Activated naive CD4-positive, alpha-beta T cell treated with anti-CD3 and anti-CD28 coated beads, Interleukin-2, amount 10 ng/mL, durations not matched to agents 7 days and 5 days (primary cell): ENCODE measurements at regions not wholly inside any gene's neighbourhood (a gene's known extent, or its start where the extent isn't known, plus 50 kb on each side); places are given as distances from the start of the nearest gene placed in this dataset.
"Not testable (repeated sequence)": the region's sequence is repeated elsewhere in the genome, so short reads cannot be mapped to it uniquely, and the experiment has no call there.

Experiments
- CTCF ChIA-PET: fragments of 350-600 bp; sonication (Branson Sonifier 250); formaldehyde crosslinking; loops from one replicate; lab custom pipeline; 2021; ENCODE audit warnings: antibody characterized with exemption; lab: Charles Lee
- DNase-seq: peaks from one replicate; pipeline ENCODE4 v3.0.0-alpha.2; 2020
- H3K27ac Mint-ChIP-seq: one replicate; pipeline ENCODE4 v1.8.0; 2021; ENCODE audit warnings: mild to moderate bottlenecking, moderate library complexity, mixed read lengths
- H3K27me3 Mint-ChIP-seq: one replicate; pipeline ENCODE4 v1.8.0; 2021; ENCODE audit warnings: mild to moderate bottlenecking, mixed read lengths
- H3K36me3 Mint-ChIP-seq: one replicate; pipeline ENCODE4 v1.8.0; 2021; ENCODE audit warnings: mixed read lengths
- H3K4me1 Mint-ChIP-seq: one replicate; pipeline ENCODE4 v1.8.0; 2021; ENCODE audit warnings: mixed read lengths
- H3K4me3 Mint-ChIP-seq: one replicate; pipeline ENCODE4 v1.8.0; 2021; ENCODE audit warnings: mild to moderate bottlenecking, moderate library complexity, mixed read lengths
- H3K9me3 Mint-ChIP-seq: one replicate; pipeline ENCODE4 v1.8.0; 2021; ENCODE audit warnings: mixed read lengths

- Mint-ChIP-seq H3K27me3 (peaks cover 24% of the 10 kb centered on the region), H3K27ac (no peak overlapping the region)
Measured at GRCh38 chr16:86351041-86351784, 159.1 kb upstream of the FOXF1 start.

DNA sequence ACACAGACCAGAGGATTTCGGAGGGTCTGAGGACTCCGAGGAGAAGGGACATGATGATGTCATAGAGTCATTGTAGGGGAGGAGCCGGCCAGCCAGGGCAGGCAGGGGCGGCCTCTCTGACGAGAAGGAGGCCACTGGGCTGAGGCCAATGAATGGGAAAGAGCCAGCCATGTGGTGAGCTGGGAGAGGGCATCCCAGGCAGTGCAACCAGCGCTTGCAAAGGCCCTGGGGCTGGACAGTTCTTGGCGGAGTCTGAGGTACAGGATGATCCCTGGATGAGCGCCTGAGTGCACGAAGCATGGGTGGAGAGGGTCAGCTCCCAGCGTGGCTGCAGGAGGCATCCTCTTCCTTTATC, 158.6 kb upstream of the FOXF1 start:
- DNase-seq, H3K4me1 Mint-ChIP-seq, H3K4me3 Mint-ChIP-seq, CTCF ChIA-PET, H3K27ac Mint-ChIP-seq, H3K36me3 Mint-ChIP-seq, H3K9me3 Mint-ChIP-seq: not testable (repeated sequence)
- peaks cover 24% of the 10 kb centered on the region for H3K27me3 Mint-ChIP-seq

More at GRCh38 chr16:86351041-86351784, 159.1 kb upstream of the FOXF1 start:
- H3K9me3 Mint-ChIP-seq: peaks cover 7% of the 10 kb centered on the region
- CTCF ChIA-PET: no interaction called here
- H3K4me3 Mint-ChIP-seq: no peak overlapping the region
- H3K36me3 Mint-ChIP-seq: no peaks in the 10 kb centered on the region
- H3K4me1 Mint-ChIP-seq: no peaks in the 10 kb centered on the region
- DNase-seq: no peak

DNA sequence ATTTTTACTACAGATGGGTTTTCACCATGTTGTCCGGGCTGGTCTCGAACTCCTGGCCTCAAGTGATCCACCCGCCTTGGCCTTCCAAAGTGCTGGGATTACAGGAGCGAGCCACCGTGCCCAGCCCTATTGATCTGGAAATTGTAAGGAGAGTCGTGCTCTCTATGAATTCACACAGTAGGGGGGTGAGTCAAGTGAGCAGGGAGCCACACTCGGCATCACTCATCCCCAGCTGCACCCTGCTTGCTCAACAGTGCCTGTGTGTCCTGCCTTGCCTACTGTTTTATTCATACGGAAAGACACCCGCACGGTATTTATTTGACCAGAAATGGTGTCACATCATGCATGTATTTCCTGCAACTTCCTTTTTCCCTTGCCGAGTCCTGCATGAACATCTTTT, 157.2 kb upstream of the FOXF1 start:
- peaks cover 24% of the 10 kb centered on the region for H3K27me3 Mint-ChIP-seq
- H3K4me1 Mint-ChIP-seq: no peaks in the 10 kb centered on the region
- no peak overlapping the region for H3K27ac Mint-ChIP-seq
- CTCF ChIA-PET: no interaction called here
- DNase-seq: no peak
- peaks cover 8% of the 10 kb centered on the region for H3K9me3 Mint-ChIP-seq
- no peaks in the 10 kb centered on the region for H3K36me3 Mint-ChIP-seq
- H3K4me3 Mint-ChIP-seq: no peak overlapping the region

DNA sequence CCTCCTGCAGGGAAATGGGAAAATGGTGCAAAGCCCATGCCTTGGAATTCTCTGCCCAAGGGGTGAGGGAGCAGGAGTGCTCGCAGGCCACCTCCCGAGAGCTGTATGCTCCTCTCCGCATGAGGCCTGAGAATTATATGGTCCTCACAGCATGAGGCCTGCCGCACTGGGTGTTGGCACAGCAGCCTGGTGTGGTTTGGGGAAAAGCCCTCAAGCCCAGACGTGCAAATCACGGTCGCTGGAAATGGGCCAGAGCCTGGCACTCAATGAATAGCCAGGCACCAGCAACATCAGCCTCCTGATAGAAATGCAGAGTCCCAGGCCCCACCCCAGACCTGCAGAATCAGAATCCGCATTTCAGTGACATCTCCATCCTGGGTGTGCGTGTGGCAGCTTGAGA, 156.4 kb upstream of the FOXF1 start:
- Mint-ChIP-seq H3K36me3 (no peaks in the 10 kb centered on the region), H3K27ac (no peak overlapping the region), H3K9me3 (peaks cover 8% of the 10 kb centered on the region), H3K4me3 (no peak overlapping the region), H3K4me1 (no peaks in the 10 kb centered on the region), H3K27me3 (peaks cover 24% of the 10 kb centered on the region)
- no peak for DNase-seq
- CTCF ChIA-PET: no interaction called here

- Mint-ChIP-seq H3K27me3 (peaks cover 17% of the 10 kb centered on the region), H3K27ac (no peak overlapping the region), H3K4me3 (no peak overlapping the region), H3K36me3 (no peaks in the 10 kb centered on the region), H3K9me3 (peaks cover 8% of the 10 kb centered on the region), H3K4me1 (no peaks in the 10 kb centered on the region)
- CTCF ChIA-PET: no interaction called here
- DNase-seq: no peak
Measured at GRCh38 chr16:86354641-86355513, 155.4 kb upstream of the FOXF1 start.

DNA sequence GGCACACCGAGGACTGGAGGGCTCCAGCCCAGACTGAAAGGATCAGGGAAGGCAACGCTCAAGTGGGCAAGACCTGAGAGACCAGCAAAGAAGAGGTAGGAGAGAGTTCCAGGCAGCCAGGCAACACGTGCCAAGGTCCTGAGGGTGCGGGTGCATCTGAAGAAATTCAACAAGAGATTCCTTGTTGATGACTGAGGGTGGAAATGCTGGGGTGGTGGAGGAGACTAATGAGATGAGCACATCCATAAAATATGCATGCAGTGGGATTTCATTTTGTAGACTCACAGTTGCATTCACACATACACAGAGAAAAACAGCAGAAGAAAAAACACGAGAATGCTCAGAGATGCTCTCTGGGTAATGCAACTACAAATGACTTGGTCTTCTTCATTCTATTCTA, 154.8 kb upstream of the FOXF1 start:
- DNase-seq: no peak
- Mint-ChIP-seq H3K9me3 (peaks cover 8% of the 10 kb centered on the region), H3K27ac (no peak overlapping the region), H3K36me3 (no peaks in the 10 kb centered on the region), H3K4me3 (no peak overlapping the region), H3K4me1 (no peaks in the 10 kb centered on the region), H3K27me3 (peaks cover 17% of the 10 kb centered on the region)
- CTCF ChIA-PET: no interaction called here

GRCh38 chr16:86355951-86356350, 154.4 kb upstream of the FOXF1 start:
- CTCF ChIA-PET: no interaction called here
- H3K36me3 Mint-ChIP-seq: no peaks in the 10 kb centered on the region
- no peak overlapping the region for H3K27ac Mint-ChIP-seq
- H3K4me3 Mint-ChIP-seq: no peak overlapping the region
- DNase-seq: no peak
- peaks cover 16% of the 10 kb centered on the region for H3K27me3 Mint-ChIP-seq
- no peaks in the 10 kb centered on the region for H3K4me1 Mint-ChIP-seq
- peaks cover 8% of the 10 kb centered on the region for H3K9me3 Mint-ChIP-seq

GRCh38 chr16:86356804-86357203, 153.5 kb upstream of the FOXF1 start:
- Mint-ChIP-seq H3K9me3 (peaks cover 8% of the 10 kb centered on the region), H3K4me1 (no peaks in the 10 kb centered on the region), H3K4me3 (no peak overlapping the region), H3K27me3 (peaks cover 11% of the 10 kb centered on the region), H3K27ac (no peak overlapping the region), H3K36me3 (no peaks in the 10 kb centered on the region)
- no peak for DNase-seq
- CTCF ChIA-PET: no interaction called here

- Mint-ChIP-seq H3K4me3 (no peak overlapping the region), H3K36me3 (no peaks in the 10 kb centered on the region), H3K27me3 (peaks cover 7% of the 10 kb centered on the region), H3K9me3 (peaks cover 8% of the 10 kb centered on the region), H3K4me1 (no peaks in the 10 kb centered on the region), H3K27ac (no peak overlapping the region)
- no peak for DNase-seq
- CTCF ChIA-PET: no interaction called here
Measured at GRCh38 chr16:86357303-86357702, 153.0 kb upstream of the FOXF1 start.

GRCh38 chr16:86357950-86358349, 152.4 kb upstream of the FOXF1 start:
- CTCF ChIA-PET: no interaction called here
- H3K27me3 Mint-ChIP-seq: peaks cover 7% of the 10 kb centered on the region

DNA sequence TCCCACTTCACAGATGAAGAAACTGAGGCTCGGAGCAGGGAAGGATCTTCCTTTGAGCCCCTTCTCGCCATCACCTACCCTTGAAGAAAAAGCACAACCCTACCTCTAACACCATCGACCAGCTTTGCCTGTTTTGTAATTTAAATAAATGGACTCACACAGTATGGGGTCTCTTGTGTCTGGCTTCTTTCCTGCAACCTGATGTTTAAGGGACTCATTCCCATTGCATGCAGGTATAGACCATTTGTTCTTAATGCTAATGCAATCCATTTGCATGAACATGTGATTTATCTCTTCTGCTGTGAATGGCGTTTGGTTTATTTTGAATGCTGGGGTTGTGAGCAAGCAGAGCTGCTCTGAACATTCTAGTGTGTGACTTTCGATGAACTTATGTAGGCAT, 150.8 kb upstream of the FOXF1 start:
- no peak overlapping the region for H3K27ac Mint-ChIP-seq
- peaks cover 5% of the 10 kb centered on the region for H3K27me3 Mint-ChIP-seq
- no peaks in the 10 kb centered on the region for H3K4me1 Mint-ChIP-seq
- CTCF ChIA-PET: no interaction called here
- DNase-seq: no peak
- no peaks in the 10 kb centered on the region for H3K36me3 Mint-ChIP-seq
- no peak overlapping the region for H3K4me3 Mint-ChIP-seq
- H3K9me3 Mint-ChIP-seq: peaks cover 8% of the 10 kb centered on the region

More at GRCh38 chr16:86357950-86358349, 152.4 kb upstream of the FOXF1 start:
- no peak overlapping the region for H3K4me3 Mint-ChIP-seq
- peaks cover 8% of the 10 kb centered on the region for H3K9me3 Mint-ChIP-seq
- DNase-seq: no peak
- no peak overlapping the region for H3K27ac Mint-ChIP-seq
- H3K36me3 Mint-ChIP-seq: no peaks in the 10 kb centered on the region
- no peaks in the 10 kb centered on the region for H3K4me1 Mint-ChIP-seq

DNA sequence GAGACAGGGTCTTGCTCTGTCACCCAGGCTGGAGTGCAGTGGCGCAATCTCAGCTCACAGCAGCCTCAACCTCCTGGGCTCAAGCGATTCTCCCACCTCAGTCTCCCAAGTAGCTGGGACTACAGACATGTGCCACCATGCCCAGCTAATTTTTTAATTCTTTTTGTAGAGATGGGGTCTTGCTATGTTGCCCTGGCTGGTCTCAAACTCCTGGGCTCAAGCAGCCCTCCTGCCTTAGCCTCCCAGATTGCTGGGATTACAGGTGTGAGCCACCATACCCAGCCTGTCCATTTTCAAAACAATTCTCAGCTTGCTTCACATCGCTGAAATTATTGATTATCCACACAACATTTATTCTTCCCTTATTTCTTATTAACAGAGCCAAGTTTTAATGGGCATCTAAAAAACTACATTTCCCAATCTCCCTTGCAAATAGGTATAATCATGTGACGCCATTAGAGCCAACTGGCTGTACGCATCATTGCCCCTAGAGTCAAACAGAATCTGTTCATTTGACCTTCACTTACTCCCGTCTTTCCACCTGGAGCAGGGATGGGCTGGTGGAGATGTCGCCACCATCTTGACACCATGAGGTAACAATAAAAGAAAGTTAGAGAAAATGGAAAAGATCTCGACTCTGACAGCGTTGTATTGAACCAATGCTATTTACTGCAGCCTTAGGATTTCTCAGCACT, 148.0 kb upstream of the FOXF1 start:
- no peaks in the 10 kb centered on the region for H3K36me3 Mint-ChIP-seq
- H3K4me1 Mint-ChIP-seq: no peaks in the 10 kb centered on the region
- H3K9me3 Mint-ChIP-seq: no peaks in the 10 kb centered on the region
- H3K27ac Mint-ChIP-seq: no peak overlapping the region
- CTCF ChIA-PET: no interaction called here
- no peak overlapping the region for H3K4me3 Mint-ChIP-seq
- no peak for DNase-seq
- peaks cover 11% of the 10 kb centered on the region for H3K27me3 Mint-ChIP-seq

GRCh38 chr16:86363057-86363490, 147.3 kb upstream of the FOXF1 start:
- no peak overlapping the region for H3K27ac Mint-ChIP-seq

GRCh38 chr16:86363836-86364618, 146.3 kb upstream of the FOXF1 start:
- no peak for DNase-seq
- Mint-ChIP-seq H3K4me1 (no peaks in the 10 kb centered on the region), H3K36me3 (no peaks in the 10 kb centered on the region), H3K4me3 (no peak overlapping the region), H3K27me3 (peaks cover 23% of the 10 kb centered on the region), H3K9me3 (no peaks in the 10 kb centered on the region), H3K27ac (no peak overlapping the region)
- CTCF ChIA-PET: no interaction called here

More at GRCh38 chr16:86363057-86363490, 147.3 kb upstream of the FOXF1 start:
- Mint-ChIP-seq H3K36me3 (no peaks in the 10 kb centered on the region), H3K4me3 (no peak overlapping the region), H3K4me1 (no peaks in the 10 kb centered on the region), H3K9me3 (no peaks in the 10 kb centered on the region), H3K27me3 (peaks cover 17% of the 10 kb centered on the region)
- CTCF ChIA-PET: no interaction called here
- no peak for DNase-seq
